ENCODE measurements at regions not wholly inside any gene's neighbourhood (a gene's known extent, or its start where the extent isn't known, plus 50 kb on each side); places are given as distances from the start of the nearest gene placed in this dataset.

GRCh38 chr1:8198522-8198921, 119.4 kb upstream of the SLC45A1 start:
- Histone ChIP-seq H3K9me3 (ENCODE audit: control insufficient read depth, insufficient read depth, low read depth, low read length) (no peaks in the 10 kb centered on the region), H3K27ac (ENCODE audit: insufficient read depth, low read length) (no peak overlapping the region), H3K79me2 (ENCODE audit: control insufficient read depth, insufficient read depth, low read length) (no peaks in the 10 kb centered on the region), H3K27me3 (ENCODE audit: control insufficient read depth, insufficient read depth, low read length) (no peaks in the 10 kb centered on the region), H3K4me3 (replicated peaks in 1 of 4; ENCODE audit: control extremely low read depth in 1 of 4, insufficient read depth in 1 of 4, low read depth in 3 of 4, low read length in 4 of 4) (no peak overlapping the region), H4K20me1 (ENCODE audit: control insufficient read depth, extremely low read depth, insufficient read depth, low read length) (no peaks in the 10 kb centered on the region), H2AFZ (ENCODE audit: low read length) (no peak overlapping the region), H3K4me1 (ENCODE audit: control insufficient read depth, extremely low read depth, insufficient read depth, low read length) (peaks cover 23% of the 10 kb centered on the region), H3K9ac (ENCODE audit: insufficient read depth, low read length) (no peak overlapping the region), H3K4me2 (ENCODE audit: extremely low read depth, insufficient read depth, low read length) (no peak overlapping the region), H3K36me3 (ENCODE audit: control insufficient read depth, insufficient read depth, low read length) (no peaks in the 10 kb centered on the region)
- TF ChIP-seq EZH2 (IDR thresholded peaks at IDR 0.05; ENCODE audit: low read length, missing control alignments), result no peak
- TF ChIP-seq, protein P1, sequence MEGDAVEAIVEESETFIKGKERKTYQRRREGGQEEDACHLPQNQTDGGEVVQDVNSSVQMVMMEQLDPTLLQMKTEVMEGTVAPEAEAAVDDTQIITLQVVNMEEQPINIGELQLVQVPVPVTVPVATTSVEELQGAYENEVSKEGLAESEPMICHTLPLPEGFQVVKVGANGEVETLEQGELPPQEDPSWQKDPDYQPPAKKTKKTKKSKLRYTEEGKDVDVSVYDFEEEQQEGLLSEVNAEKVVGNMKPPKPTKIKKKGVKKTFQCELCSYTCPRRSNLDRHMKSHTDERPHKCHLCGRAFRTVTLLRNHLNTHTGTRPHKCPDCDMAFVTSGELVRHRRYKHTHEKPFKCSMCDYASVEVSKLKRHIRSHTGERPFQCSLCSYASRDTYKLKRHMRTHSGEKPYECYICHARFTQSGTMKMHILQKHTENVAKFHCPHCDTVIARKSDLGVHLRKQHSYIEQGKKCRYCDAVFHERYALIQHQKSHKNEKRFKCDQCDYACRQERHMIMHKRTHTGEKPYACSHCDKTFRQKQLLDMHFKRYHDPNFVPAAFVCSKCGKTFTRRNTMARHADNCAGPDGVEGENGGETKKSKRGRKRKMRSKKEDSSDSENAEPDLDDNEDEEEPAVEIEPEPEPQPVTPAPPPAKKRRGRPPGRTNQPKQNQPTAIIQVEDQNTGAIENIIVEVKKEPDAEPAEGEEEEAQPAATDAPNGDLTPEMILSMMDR (conservative IDR thresholded peaks at IDR 0.05 in 1 of 2, IDR thresholded peaks at IDR 0.05 in 1 of 2; ENCODE audit: low read depth in 1 of 2, low read length in 2 of 2), result no peak
- no peak for DNase-seq (ENCODE audit: low read depth in 2 of 2)

DNA sequence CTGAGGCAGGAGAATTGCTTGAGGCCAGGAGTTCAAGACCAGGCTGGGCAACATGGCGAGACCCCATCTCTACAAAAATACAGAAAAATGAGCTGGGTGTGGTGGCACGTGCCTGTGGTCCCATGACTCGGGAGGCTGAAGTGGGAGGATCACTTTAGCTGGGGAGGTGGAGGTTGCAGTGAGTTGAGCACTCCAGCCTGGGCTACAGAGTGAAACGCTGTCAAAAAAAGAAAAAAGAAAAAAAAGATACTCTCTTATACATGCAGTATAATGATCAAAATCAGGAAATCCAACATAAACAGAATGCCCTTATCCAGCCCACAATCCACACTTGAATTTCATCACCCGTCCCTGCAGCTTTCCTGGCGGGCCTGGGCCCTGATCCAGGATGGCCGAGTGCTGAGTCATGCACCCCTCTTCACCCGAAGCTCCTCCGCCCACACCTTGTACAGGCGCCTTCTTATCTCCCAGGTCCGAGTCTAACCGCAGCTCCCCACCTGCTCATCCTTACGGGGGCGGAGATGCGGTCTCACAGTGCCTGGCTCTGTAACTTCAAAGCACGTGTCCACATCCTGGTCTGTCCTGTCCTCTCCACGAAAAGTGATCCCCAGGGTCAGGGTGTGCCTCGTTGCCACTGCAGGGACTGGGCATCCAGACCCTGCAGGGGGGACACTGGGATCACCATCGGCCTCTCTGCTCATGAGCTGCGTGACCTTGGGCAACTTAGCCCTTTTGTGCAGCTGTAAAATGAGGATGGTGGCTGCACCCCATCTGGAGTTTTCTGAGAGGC, 120.2 kb upstream of the SLC45A1 start:
- peak; percentile 89 to 99 for DNase-seq (ENCODE audit: low read depth in 2 of 2)
- Histone ChIP-seq H4K20me1 (ENCODE audit: control insufficient read depth, extremely low read depth, insufficient read depth, low read length) (no peaks in the 10 kb centered on the region), H3K27me3 (ENCODE audit: control insufficient read depth, insufficient read depth, low read length) (no peaks in the 10 kb centered on the region), H3K27ac (ENCODE audit: insufficient read depth, low read length) (no peak overlapping the region), H3K9ac (ENCODE audit: insufficient read depth, low read length) (no peak overlapping the region), H3K4me1 (ENCODE audit: control insufficient read depth, extremely low read depth, insufficient read depth, low read length) (peaks cover 17% of the 10 kb centered on the region), H3K9me3 (ENCODE audit: control insufficient read depth, insufficient read depth, low read depth, low read length) (no peaks in the 10 kb centered on the region), H2AFZ (ENCODE audit: low read length) (no peak overlapping the region), H3K36me3 (ENCODE audit: control insufficient read depth, insufficient read depth, low read length) (no peaks in the 10 kb centered on the region), H3K4me2 (ENCODE audit: extremely low read depth, insufficient read depth, low read length) (peak overlapping the region; percentile 59), H3K79me2 (ENCODE audit: control insufficient read depth, insufficient read depth, low read length) (no peaks in the 10 kb centered on the region), H3K4me3 (replicated peaks in 1 of 4; ENCODE audit: control extremely low read depth in 1 of 4, insufficient read depth in 1 of 4, low read depth in 3 of 4, low read length in 4 of 4) (no peak overlapping the region)
- no peak for TF ChIP-seq EZH2 (IDR thresholded peaks at IDR 0.05; ENCODE audit: low read length, missing control alignments)
- TF ChIP-seq, protein P1 (conservative IDR thresholded peaks at IDR 0.05 in 1 of 2, IDR thresholded peaks at IDR 0.05 in 1 of 2; ENCODE audit: low read depth in 1 of 2, low read length in 2 of 2), result no peak

GRCh38 chr1:8194481-8195227, 123.3 kb upstream of the SLC45A1 start:
- H3K36me3 ChIP-seq (ENCODE audit: control insufficient read depth, insufficient read depth, low read length), result no peaks in the 10 kb centered on the region
- no peak overlapping the region for H3K4me2 ChIP-seq (ENCODE audit: extremely low read depth, insufficient read depth, low read length)
- no peak overlapping the region for H3K4me3 ChIP-seq (replicated peaks in 1 of 4; ENCODE audit: control extremely low read depth in 1 of 4, insufficient read depth in 1 of 4, low read depth in 3 of 4, low read length in 4 of 4)
- no peaks in the 10 kb centered on the region for H4K20me1 ChIP-seq (ENCODE audit: control insufficient read depth, extremely low read depth, insufficient read depth, low read length)
- peaks cover 8% of the 10 kb centered on the region for H3K4me1 ChIP-seq (ENCODE audit: control insufficient read depth, extremely low read depth, insufficient read depth, low read length)
- H2AFZ ChIP-seq (ENCODE audit: low read length), result no peak overlapping the region
- H3K9me3 ChIP-seq (ENCODE audit: control insufficient read depth, insufficient read depth, low read depth, low read length), result no peaks in the 10 kb centered on the region
- H3K27me3 ChIP-seq (ENCODE audit: control insufficient read depth, insufficient read depth, low read length), result no peaks in the 10 kb centered on the region
- TF ChIP-seq EZH2 (IDR thresholded peaks at IDR 0.05; ENCODE audit: low read length, missing control alignments), result no peak
- TF ChIP-seq, protein P1 (conservative IDR thresholded peaks at IDR 0.05 in 1 of 2, IDR thresholded peaks at IDR 0.05 in 1 of 2; ENCODE audit: low read depth in 1 of 2, low read length in 2 of 2), result no peak
- no peak overlapping the region for H3K9ac ChIP-seq (ENCODE audit: insufficient read depth, low read length)
- H3K27ac ChIP-seq (ENCODE audit: insufficient read depth, low read length), result no peak overlapping the region
- no peaks in the 10 kb centered on the region for H3K79me2 ChIP-seq (ENCODE audit: control insufficient read depth, insufficient read depth, low read length)
- DNase-seq (ENCODE audit: low read depth in 2 of 2), result peak; percentile 28 to 61
